Fibroblast of skin of abdomen (primary cell): ENCODE measurements at regions not wholly inside any gene's neighbourhood (a gene's known extent, or its start where the extent isn't known, plus 50 kb on each side); places are given as distances from the start of the nearest gene placed in this dataset.
"Not testable (repeated sequence)": the region's sequence is repeated elsewhere in the genome, so short reads cannot be mapped to it uniquely, and the experiment has no call there.

Source experiments
- DNase-seq: peaks from one replicate; pipeline ENCODE4 v3.0.0-alpha.2; 2013

- DNase-seq, result no peak
Measured at GRCh38 chr12:129959889-129960288, 56.1 kb upstream of the TMEM132D start.

GRCh38 chr12:129961091-129961490, 57.3 kb upstream of the TMEM132D start:
- peak; percentile 10 for DNase-seq

- DNase-seq, result no peak
Measured at GRCh38 chr12:129961856-129962255, 58.0 kb upstream of the TMEM132D start.

- DNase-seq, result no peak
Measured at GRCh38 chr12:129964300-129964699, 60.5 kb upstream of the TMEM132D start.

- no peak for DNase-seq
Measured at GRCh38 chr12:129964826-129965457, 61.1 kb upstream of the TMEM132D start.

- no peak for DNase-seq
Measured at GRCh38 chr12:129966146-129966995, 62.5 kb upstream of the TMEM132D start.

- no peak for DNase-seq
Measured at GRCh38 chr12:129971721-129972120, 67.9 kb upstream of the TMEM132D start.

- DNase-seq, result no peak
Measured at GRCh38 chr12:129973236-129973961, 69.6 kb upstream of the TMEM132D start.

GRCh38 chr12:129984106-129984505, 80.3 kb upstream of the TMEM132D start:
- no peak for DNase-seq

- DNase-seq, result no peak
Measured at GRCh38 chr12:129987841-129988240, 84.0 kb upstream of the TMEM132D start.

- DNase-seq, result no peak
Measured at GRCh38 chr12:129994634-129995033, 90.8 kb upstream of the TMEM132D start.

GRCh38 chr12:129997239-129997638, 93.4 kb upstream of the TMEM132D start:
- DNase-seq, result no peak

GRCh38 chr12:130004310-130004877, 100.6 kb upstream of the TMEM132D start:
- DNase-seq, result not testable (repeated sequence)

- no peak for DNase-seq
Measured at GRCh38 chr12:130007771-130008170, 103.9 kb upstream of the TMEM132D start.

- DNase-seq, result no peak
Measured at GRCh38 chr12:130008241-130008640, 104.4 kb upstream of the TMEM132D start.

- no peak for DNase-seq
Measured at GRCh38 chr12:130009961-130010360, 106.1 kb upstream of the TMEM132D start.

- no peak for DNase-seq
Measured at GRCh38 chr12:130011611-130012385, 108.0 kb upstream of the TMEM132D start.

- DNase-seq, result peak; percentile 37
Measured at GRCh38 chr12:130013771-130014484, 110.1 kb upstream of the TMEM132D start.

- DNase-seq, result no peak
Measured at GRCh38 chr12:130014485-130014807, 110.6 kb upstream of the TMEM132D start.

GRCh38 chr12:130016194-130016593, 112.4 kb upstream of the TMEM132D start:
- DNase-seq, result no peak

GRCh38 chr12:130016986-130017385, 113.2 kb upstream of the TMEM132D start:
- DNase-seq, result no peak
